PC-9 (cell line): ENCODE measurements at regions not wholly inside any gene's neighbourhood (a gene's known extent, or its start where the extent isn't known, plus 50 kb on each side); places are given as distances from the start of the nearest gene placed in this dataset.

ENCODE experiments used
- BruUV-seq: library from RNA; stranded (reverse); fragments of 400-500 nt; replicated peaks from 2 replicates; lab custom pipeline; 2021; lab: Mats Ljungman, UMichigan
- CTCF ChIA-PET: fragments of 300-600 bp; sonication (Branson Sonifier 250); formaldehyde crosslinking; loops from one replicate; lab custom pipeline; 2022; ENCODE audit warnings: antibody characterized with exemption; lab: Charles Lee
- POLR2A ChIA-PET: fragments of 300-600 bp; sonication (Branson Sonifier 250); formaldehyde crosslinking; loops from one replicate; lab custom pipeline; 2022; ENCODE audit warnings: antibody characterized with exemption; ENCODE audit not compliant: unreplicated experiment; lab: Charles Lee
- DNase-seq, 2 experiments: peaks; one replicate each; pipeline versions ENCODE4 v3.0.0 to v3.0.0-alpha.2; 2015 to 2022; ENCODE audit warnings: mixed read lengths in 1 of 2
- H2AFZ ChIP-seq: fragments of 200-600 bp; sonication (generic); 2 replicates; pipeline ENCODE4 v1.8.1; 2017; ENCODE audit warnings: antibody characterized with exemption
- H3F3A ChIP-seq: fragments of 200-600 bp; sonication (generic); 2 replicates; pipeline ENCODE4 v1.8.1; 2017; ENCODE audit warnings: antibody characterized with exemption, mild to moderate bottlenecking, low read depth; ENCODE audit not compliant: insufficient read depth
- H3K27ac ChIP-seq: fragments of 200-600 bp; sonication (generic); 2 replicates; pipeline ENCODE4 v1.6.1; 2016; ENCODE audit warnings: mixed run types
- H3K27me3 ChIP-seq: fragments of 200-600 bp; sonication (generic); 2 replicates; pipeline ENCODE4 v1.6.1; 2016; ENCODE audit warnings: low read depth, mixed run types; ENCODE audit not compliant: insufficient read depth
- H3K36me3 ChIP-seq: fragments of 200-600 bp; sonication (generic); 2 replicates; pipeline ENCODE4 v1.6.1; 2016; ENCODE audit warnings: low read depth, mixed run types
- H3K4me1 ChIP-seq: fragments of 200-600 bp; sonication (generic); replicated peaks from 2 replicates; pipeline ENCODE4 v1.6.1; 2016; ENCODE audit warnings: mixed run types; ENCODE audit not compliant: insufficient read depth
- H3K4me2 ChIP-seq: fragments of 200-600 bp; sonication (generic); 2 replicates; pipeline ENCODE4 v1.6.1; 2017; ENCODE audit warnings: mixed run types
- H3K4me3 ChIP-seq: fragments of 200-600 bp; sonication (generic); 2 replicates; pipeline ENCODE4 v1.6.1; 2016; ENCODE audit warnings: mixed run types
- H3K79me2 ChIP-seq: fragments of 200-600 bp; sonication (generic); 2 replicates; pipeline ENCODE4 v1.6.1; 2017; ENCODE audit warnings: low read depth, mixed run types
- H3K9me2 ChIP-seq: fragments of 200-600 bp; sonication (generic); 2 replicates; pipeline ENCODE4 v1.8.1; 2017; ENCODE audit warnings: mild to moderate bottlenecking; ENCODE audit not compliant: insufficient read depth
- H3K9me3 ChIP-seq: fragments of 200-600 bp; sonication (generic); 2 replicates; pipeline ENCODE4 v1.8.1; 2016; ENCODE audit warnings: low read depth; ENCODE audit not compliant: insufficient read depth
- H4K20me1 ChIP-seq: fragments of 200-600 bp; sonication (generic); 2 replicates; pipeline ENCODE4 v1.8.1; 2017; ENCODE audit not compliant: insufficient read depth
- CTCF ChIP-seq: fragments of 200-600 bp; sonication (generic); conservative IDR thresholded peaks from 2 replicates; pipeline ENCODE4 v1.6.1; 2017; ENCODE audit warnings: mixed run types, antibody characterized with exemption, mild to moderate bottlenecking, moderate library complexity
- EZH2 ChIP-seq: fragments of 200-600 bp; sonication (generic); IDR thresholded peaks from 2 replicates; pipeline ENCODE4 v1.8.0; 2017; ENCODE audit warnings: antibody characterized with exemption, low read depth
- intact Hi-C: fragments of 100-400 bp; cut with micrococcal nuclease; formaldehyde crosslinking; loops from one replicate; pipeline ENCODE4 v1.10.0; 2022; ENCODE audit not compliant: unreplicated experiment

GRCh38 chr5:53814819-53815218, 254.4 kb downstream of the NDUFS4 start:
- DNase-seq: no peak
- no peak overlapping the region for H2AFZ ChIP-seq
- TF ChIP-seq EZH2 (no peak), CTCF (no peak)
- H3K79me2 ChIP-seq: no peaks in the 10 kb centered on the region
- H3K4me2 ChIP-seq: no peak overlapping the region
- H3K36me3 ChIP-seq: no peaks in the 10 kb centered on the region
- no peaks in the 10 kb centered on the region for H3K9me2 ChIP-seq
- intact Hi-C loops: no loop called here
- H3K9me3 ChIP-seq: no peaks in the 10 kb centered on the region
- H3K4me1 ChIP-seq: no peaks in the 10 kb centered on the region
- no peaks in the 10 kb centered on the region for H3K27me3 ChIP-seq
- no TSS peak for BruUV-seq
- no peaks in the 10 kb centered on the region for H4K20me1 ChIP-seq
- H3K4me3 ChIP-seq: no peak overlapping the region
- H3K27ac ChIP-seq: no peak overlapping the region
- H3F3A ChIP-seq: no peaks in the 10 kb centered on the region
- POLR2A ChIA-PET: no interaction called here
- CTCF ChIA-PET: no interaction called here

- DNase-seq: no peak
- Histone ChIP-seq H3K36me3 (no peaks in the 10 kb centered on the region), H3K4me3 (no peak overlapping the region), H4K20me1 (no peaks in the 10 kb centered on the region), H3K27me3 (no peaks in the 10 kb centered on the region), H3K27ac (no peak overlapping the region), H3K9me3 (no peaks in the 10 kb centered on the region), H3K79me2 (no peaks in the 10 kb centered on the region), H3F3A (no peaks in the 10 kb centered on the region), H3K4me2 (no peak overlapping the region), H2AFZ (no peak overlapping the region), H3K4me1 (no peaks in the 10 kb centered on the region), H3K9me2 (no peaks in the 10 kb centered on the region)
- ChIA-PET CTCF (no interaction called here), POLR2A (no interaction called here)
- intact Hi-C loops: no loop called here
- no TSS peak for BruUV-seq
- TF ChIP-seq CTCF (no peak), EZH2 (no peak)
Observed at GRCh38 chr5:53815471-53815870, 255.0 kb downstream of the NDUFS4 start.

- Histone ChIP-seq H3K9me2 (no peaks in the 10 kb centered on the region), H3K9me3 (no peaks in the 10 kb centered on the region), H3K79me2 (no peaks in the 10 kb centered on the region), H3K4me3 (no peak overlapping the region), H3K27ac (no peak overlapping the region), H3K36me3 (no peaks in the 10 kb centered on the region), H2AFZ (no peak overlapping the region), H4K20me1 (no peaks in the 10 kb centered on the region), H3K27me3 (no peaks in the 10 kb centered on the region), H3F3A (no peaks in the 10 kb centered on the region), H3K4me1 (no peaks in the 10 kb centered on the region), H3K4me2 (no peak overlapping the region)
- DNase-seq: no peak
- intact Hi-C loops: no loop called here
- TF ChIP-seq CTCF: no peak
- no peak for TF ChIP-seq EZH2
- BruUV-seq: no TSS peak
- CTCF ChIA-PET: no interaction called here
- POLR2A ChIA-PET: no interaction called here
Observed at GRCh38 chr5:53817183-53817582, 256.7 kb downstream of the NDUFS4 start.
